Activated CD8-positive, alpha-beta memory T cell treated with anti-CD3 and anti-CD28 coated beads, Interleukin-2, amount 50 U/mL, for 4 hours (primary cell): ENCODE measurements at regions not wholly inside any gene's neighbourhood (a gene's known extent, or its start where the extent isn't known, plus 50 kb on each side); places are given as distances from the start of the nearest gene placed in this dataset.
"Not testable (repeated sequence)": the region's sequence is repeated elsewhere in the genome, so short reads cannot be mapped to it uniquely, and the experiment has no call there.

Source experiments
- DNase-seq: peaks from one replicate; pipeline ENCODE4 v3.0.0-alpha.2; 2020

GRCh38 chrX:13179100-13179499 lies 134.7 kb upstream of the FAM9C start:
- no peak for DNase-seq

DNA sequence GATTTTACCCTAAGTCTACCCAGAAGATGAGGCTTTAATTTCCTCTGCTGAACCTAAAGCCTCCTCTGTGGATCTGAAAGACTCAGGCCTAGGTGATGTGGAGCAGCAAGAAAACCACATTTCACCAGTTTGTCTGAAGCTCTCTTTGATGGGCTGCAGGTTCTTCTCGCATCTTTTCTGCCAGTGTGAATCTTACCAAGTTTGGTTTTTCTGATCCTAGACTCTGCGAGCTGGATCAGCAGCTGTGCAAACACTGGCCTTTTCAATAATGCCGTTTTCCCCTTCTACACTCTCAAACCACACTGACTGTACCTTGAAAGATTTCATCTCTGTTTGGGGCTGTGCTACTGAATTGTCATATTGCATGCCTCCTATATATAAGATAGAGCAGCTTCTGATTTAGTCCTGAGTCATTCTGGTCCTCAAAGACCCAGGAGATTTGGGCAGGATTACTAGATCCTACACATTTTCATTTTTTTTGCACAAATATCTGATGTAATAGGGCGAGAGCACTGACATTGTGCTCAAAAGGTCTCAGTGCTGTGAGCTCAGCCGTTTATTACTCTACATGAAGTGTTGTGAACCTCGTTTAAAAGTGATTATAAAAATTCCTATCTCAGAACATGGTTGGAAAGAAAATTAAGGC lies 133.6 kb upstream of the FAM9C start:
- no peak for DNase-seq

DNA sequence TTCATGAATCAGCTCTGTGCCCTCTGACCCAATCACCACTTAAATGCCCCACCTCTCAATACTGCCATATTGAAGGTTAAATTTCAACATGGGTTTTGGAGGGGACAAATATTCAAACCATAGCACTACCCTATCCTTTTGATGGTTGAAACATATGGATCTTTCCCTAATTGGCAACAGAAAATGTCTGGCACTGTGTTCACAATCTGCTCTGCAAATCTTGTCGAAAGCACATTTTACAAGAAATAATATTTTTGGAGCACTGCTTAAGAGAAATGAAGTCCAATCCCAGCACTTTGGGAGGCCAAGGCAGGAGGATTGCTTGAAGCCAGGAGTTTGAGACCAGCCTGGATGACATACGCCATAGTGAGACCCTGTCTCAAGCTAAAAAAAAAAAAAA lies 130.6 kb upstream of the FAM9C start:
- DNase-seq, result no peak

- DNase-seq, result no peak
These were observed 126.6 kb upstream of the FAM9C start for GRCh38 chrX:13170966-13171558.

GRCh38 chrX:13169684-13170083 lies 125.3 kb upstream of the FAM9C start:
- no peak for DNase-seq

DNA sequence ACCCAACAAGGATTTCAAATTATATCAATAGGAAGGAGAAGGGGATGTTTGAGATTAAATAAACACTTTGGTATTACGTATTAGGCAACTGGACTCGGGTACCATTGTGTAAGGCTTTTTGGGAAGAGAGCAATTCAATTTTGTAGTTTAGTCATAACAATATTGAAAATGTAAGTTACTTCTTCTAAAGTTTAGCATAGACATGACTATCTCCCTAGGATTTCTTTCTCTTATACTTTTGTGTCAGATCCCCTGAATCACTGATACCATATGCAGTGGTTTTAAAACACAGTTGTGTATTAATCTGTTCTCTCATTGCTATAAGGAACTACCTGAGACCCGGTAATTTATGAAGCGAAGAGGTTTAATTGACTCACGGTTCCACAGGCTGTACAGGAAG lies 123.8 kb upstream of the FAM9C start:
- no peak for DNase-seq

GRCh38 chrX:13167481-13168231 lies 123.2 kb upstream of the FAM9C start:
- no peak for DNase-seq

DNA sequence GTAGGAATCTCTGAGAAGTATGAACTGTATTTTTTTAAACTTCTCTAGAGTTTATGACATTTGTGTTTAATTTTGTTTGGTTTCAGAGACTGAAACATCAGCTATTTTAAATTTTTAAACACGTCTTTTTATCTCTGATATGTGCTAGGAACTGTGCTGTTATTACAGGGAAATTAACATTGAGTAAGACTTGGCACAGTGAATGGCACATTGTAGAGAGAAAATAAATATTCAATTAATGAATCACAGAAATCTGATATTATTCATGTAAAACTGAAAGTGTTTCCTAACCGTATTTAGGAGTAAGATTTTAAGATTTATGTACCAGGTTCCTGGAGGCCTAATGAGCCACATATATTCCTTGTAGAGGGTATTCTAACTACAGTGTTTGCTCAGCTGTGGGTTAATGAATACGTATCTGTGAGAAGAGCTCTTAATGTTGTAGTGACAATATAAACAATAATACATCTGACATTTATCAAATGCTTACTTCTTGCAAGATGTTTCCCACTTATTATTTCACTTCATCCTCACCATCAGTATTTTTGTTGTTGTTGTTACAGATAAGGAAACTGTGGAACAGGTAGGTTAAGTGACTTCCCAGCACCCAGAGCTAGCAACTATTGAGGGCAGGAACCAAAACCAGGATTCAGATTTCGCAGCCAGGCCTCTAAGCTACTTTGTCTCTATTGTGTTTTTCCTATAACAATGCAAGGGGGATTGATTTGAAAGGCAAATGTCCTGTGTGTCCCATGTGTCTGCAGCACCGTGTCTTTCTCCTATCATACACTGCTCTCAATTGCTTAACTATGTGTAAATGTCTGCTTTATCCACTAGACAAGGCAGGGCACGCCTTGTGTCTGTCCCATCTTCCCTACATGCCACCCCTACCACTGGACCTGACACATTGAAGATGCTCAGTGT lies 121.1 kb upstream of the FAM9C start:
- no peak for DNase-seq

GRCh38 chrX:13164611-13165010 lies 120.2 kb upstream of the FAM9C start:
- DNase-seq, result no peak

- DNase-seq, result no peak
These were observed 118.5 kb upstream of the FAM9C start for GRCh38 chrX:13162772-13163410.

DNA sequence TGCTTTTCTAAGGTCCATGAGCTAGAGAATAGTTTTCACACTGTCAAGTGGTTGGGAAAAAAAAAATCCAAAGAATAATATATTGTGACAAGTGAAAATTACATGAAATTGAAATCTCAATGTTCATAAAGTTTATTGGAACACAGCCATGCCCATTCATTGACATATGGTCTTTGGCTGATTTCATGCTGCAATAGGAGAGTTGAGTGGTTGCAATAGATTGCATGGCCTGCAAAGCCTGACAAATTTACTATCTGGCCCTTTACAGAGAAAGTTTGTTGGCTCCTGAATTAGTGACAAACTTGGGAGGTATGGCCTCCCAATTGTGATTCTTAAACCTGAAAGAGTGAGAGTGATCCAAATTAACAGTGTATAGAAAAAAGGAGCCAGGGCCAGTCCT lies 115.5 kb upstream of the FAM9C start:
- DNase-seq, result no peak

GRCh38 chrX:13158911-13159310 lies 114.5 kb upstream of the FAM9C start:
- no peak for DNase-seq

- DNase-seq, result not testable (repeated sequence)
These were observed 111.1 kb upstream of the FAM9C start for GRCh38 chrX:13155550-13155949.

DNA sequence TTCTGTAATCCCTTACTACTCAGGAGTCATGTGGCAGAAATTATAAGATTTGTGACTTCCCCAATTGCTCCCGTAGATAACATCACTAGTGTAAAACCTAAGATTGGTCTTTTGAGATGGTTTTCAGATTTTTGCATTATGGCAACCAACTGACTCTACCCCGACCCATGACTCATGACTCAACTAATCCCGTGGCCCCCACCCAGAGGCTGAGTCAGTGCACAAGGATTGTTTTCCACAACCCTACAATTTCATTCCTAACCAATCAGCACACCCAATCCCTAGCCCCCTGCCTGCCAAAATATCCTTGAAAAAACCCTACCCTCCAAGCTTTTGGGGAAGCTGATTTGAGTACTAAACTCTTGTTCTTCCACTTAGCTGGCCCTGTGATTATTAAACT lies 109.4 kb upstream of the FAM9C start:
- DNase-seq, result no peak

GRCh38 chrX:13152518-13153185 lies 108.2 kb upstream of the FAM9C start:
- no peak for DNase-seq

- DNase-seq, result no peak
These were observed 107.6 kb upstream of the FAM9C start for GRCh38 chrX:13151828-13152517.

GRCh38 chrX:13149702-13150350 lies 105.4 kb upstream of the FAM9C start:
- DNase-seq, result no peak

DNA sequence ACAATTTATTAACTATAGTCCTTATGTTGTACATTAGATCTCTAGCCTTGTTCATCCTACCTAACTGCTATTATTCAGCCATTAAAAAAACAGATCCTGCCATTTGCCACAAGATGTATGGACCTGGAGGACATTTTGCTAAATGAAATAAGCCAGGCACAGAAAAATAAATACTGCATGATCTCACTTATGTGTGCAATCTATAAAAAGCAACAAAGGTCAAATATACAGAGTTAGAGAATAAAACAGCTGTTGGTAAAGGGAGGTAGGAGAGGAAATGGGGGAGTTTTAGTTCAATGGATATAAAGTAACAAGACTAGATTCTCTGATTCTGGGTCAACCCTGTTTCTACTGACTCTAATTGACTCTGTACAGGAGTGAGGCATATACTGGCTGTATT lies 103.3 kb upstream of the FAM9C start:
- DNase-seq, result no peak

GRCh38 chrX:13147147-13147546 lies 102.7 kb upstream of the FAM9C start:
- no peak for DNase-seq

- no peak for DNase-seq
These were observed 100.7 kb upstream of the FAM9C start for GRCh38 chrX:13144927-13145655.
